ENCODE measurements at regions not wholly inside any gene's neighbourhood (a gene's known extent, or its start where the extent isn't known, plus 50 kb on each side); places are given as distances from the start of the nearest gene placed in this dataset.

- TF ChIP-seq POLR2A (IDR thresholded peaks at IDR 0.05) (no peak), CTCF (IDR thresholded peaks at IDR 0.05) (no peak), POLR2AphosphoS5 (IDR thresholded peaks at IDR 0.05) (no peak), EP300 (IDR thresholded peaks at IDR 0.05) (no peak)
Observed at GRCh38 chr6:14882394-14883026, 363.4 kb upstream of the JARID2 start.

Data from upper lobe of left lung (tissue), 4 donors.